HEK293 (cell line): ENCODE measurements at regions not wholly inside any gene's neighbourhood (a gene's known extent, or its start where the extent isn't known, plus 50 kb on each side); places are given as distances from the start of the nearest gene placed in this dataset.

ENCODE experiments used
- CTCF ChIA-PET: fragments of 350-600 bp; formaldehyde crosslinking; extraction: SDS; loops from one replicate; lab custom pipeline; 2021; ENCODE audit warnings: antibody characterized with exemption; lab: Yijun Ruan, JAX
- POLR2A ChIA-PET: fragments of 300-600 bp; formaldehyde crosslinking; extraction: SDS; loops from one replicate; lab custom pipeline; 2020; ENCODE audit warnings: antibody characterized with exemption, inconsistent platforms; lab: Yijun Ruan, JAX
- H3K27ac ChIP-seq: fragments of 200-500 bp; sonication (Bioruptor generic); 2 replicates; pipeline ENCODE4 v1.5.1; 2014; ENCODE audit warnings: low read depth, low read length, control low read depth, inconsistent platforms; ENCODE audit errors: extremely low read depth
- H3K36me3 ChIP-seq, 2 experiments: fragments of 200-500 bp in 1 of 2; sonication (Bioruptor generic) in 1 of 2; 1 replicate in 1 of 2; 2 replicates in 1 of 2; pipeline ENCODE4 v1.5.1; 2014 to 2017; ENCODE audit warnings: inconsistent platforms in 2 of 2, low read length in 2 of 2; ENCODE audit not compliant: control insufficient read depth in 2 of 2, insufficient read depth in 1 of 2
- H3K4me1 ChIP-seq: fragments of 200-500 bp; sonication (Bioruptor generic); 2 replicates; pipeline ENCODE4 v1.5.1; 2014; ENCODE audit warnings: mild to moderate bottlenecking, low read length, inconsistent platforms; ENCODE audit not compliant: control insufficient read depth, insufficient read depth
- H3K4me3 ChIP-seq: 2 replicates; pipeline ENCODE4 v1.5.1; 2011; ENCODE audit warnings: low read depth, mild to moderate bottlenecking, control low read depth, low read length, moderate library complexity
- H3K9me3 ChIP-seq: fragments of 200-500 bp; sonication (Bioruptor generic); 2 replicates; pipeline ENCODE4 v1.5.1; 2014; ENCODE audit warnings: low read depth, low read length, inconsistent platforms; ENCODE audit not compliant: control insufficient read depth, insufficient read depth
- EGR2 ChIP-seq: fragments of 450-650 bp; formaldehyde crosslinking; IDR thresholded peaks from 2 replicates; pipeline ENCODE4 v1.5.1; 2016; ENCODE audit warnings: low read depth, missing biosample characterization, missing genetic modification characterization
- HOXC10 ChIP-seq: sonication (generic); formaldehyde crosslinking; IDR thresholded peaks from 2 replicates; pipeline ENCODE4 v1.8.1; 2023; ENCODE audit warnings: mild to moderate bottlenecking, missing genetic modification reagents
- KLF8 ChIP-seq: fragments of 450-650 bp; formaldehyde crosslinking; IDR thresholded peaks from 2 replicates; pipeline ENCODE4 v1.5.1; 2016; ENCODE audit warnings: missing biosample characterization, missing genetic modification characterization
- KLF9 ChIP-seq: fragments of 450-650 bp; formaldehyde crosslinking; IDR thresholded peaks from 2 replicates; pipeline ENCODE4 v1.5.1; 2016; ENCODE audit warnings: missing biosample characterization, missing genetic modification characterization, low read depth
- OVOL3 ChIP-seq: fragments of 450-650 bp; formaldehyde crosslinking; IDR thresholded peaks from 2 replicates; pipeline ENCODE4 v1.5.1; 2016; ENCODE audit warnings: missing biosample characterization, missing genetic modification characterization
- ZBTB48 ChIP-seq: fragments of 450-650 bp; formaldehyde crosslinking; IDR thresholded peaks from 2 replicates; pipeline ENCODE4 v1.5.1; 2016; ENCODE audit warnings: missing biosample characterization, missing genetic modification characterization
- ZBTB6 ChIP-seq: fragments of 450-650 bp; formaldehyde crosslinking; IDR thresholded peaks from 2 replicates; pipeline ENCODE4 v1.5.1; 2017; ENCODE audit warnings: missing biosample characterization, missing genetic modification characterization
- ZFHX2 ChIP-seq: fragments of 450-650 bp; formaldehyde crosslinking; conservative IDR thresholded peaks from 2 replicates; pipeline ENCODE4 v1.5.1; 2016; ENCODE audit warnings: missing biosample characterization, missing genetic modification characterization
- ZFP37 ChIP-seq: fragments of 450-650 bp; formaldehyde crosslinking; IDR thresholded peaks from 2 replicates; pipeline ENCODE4 v1.5.1; 2016; ENCODE audit warnings: missing biosample characterization, missing genetic modification characterization
- ZNF214 ChIP-seq: fragments of 450-650 bp; formaldehyde crosslinking; IDR thresholded peaks from 2 replicates; pipeline ENCODE4 v1.5.1; 2017; ENCODE audit warnings: missing biosample characterization, mild to moderate bottlenecking, missing genetic modification characterization, borderline replicate concordance
- ZNF501 ChIP-seq: fragments of 450-650 bp; formaldehyde crosslinking; IDR thresholded peaks from 2 replicates; pipeline ENCODE4 v1.5.1; 2016; ENCODE audit warnings: missing biosample characterization, missing genetic modification characterization
- ZNF513 ChIP-seq: fragments of 450-650 bp; IDR thresholded peaks from 2 replicates; pipeline ENCODE4 v1.5.1; 2018; ENCODE audit warnings: missing biosample characterization, missing genetic modification characterization
- ZNF544 ChIP-seq: fragments of 450-650 bp; formaldehyde crosslinking; IDR thresholded peaks from 2 replicates; pipeline ENCODE4 v1.5.0; 2017; ENCODE audit warnings: missing biosample characterization, missing genetic modification characterization
- ZNF585B ChIP-seq: fragments of 450-650 bp; formaldehyde crosslinking; IDR thresholded peaks from 2 replicates; pipeline ENCODE4 v1.5.1; 2016; ENCODE audit warnings: missing biosample characterization, missing genetic modification characterization
- ZNF791 ChIP-seq: fragments of 450-650 bp; formaldehyde crosslinking; IDR thresholded peaks from 2 replicates; pipeline ENCODE4 v1.5.1; 2016; ENCODE audit warnings: missing biosample characterization, missing genetic modification characterization
- TF ChIP-seq, protein P1 (sequence below): fragments of 450-650 bp; formaldehyde crosslinking; IDR thresholded peaks from 2 replicates; pipeline ENCODE4 v1.5.1; 2017; ENCODE audit warnings: missing biosample characterization, missing genetic modification characterization
- TF ChIP-seq, protein P2 (sequence below): fragments of 450-650 bp; formaldehyde crosslinking; conservative IDR thresholded peaks from 2 replicates; pipeline ENCODE4 v1.5.1; 2016; ENCODE audit warnings: low read depth, missing biosample characterization, missing genetic modification characterization

GRCh38 chr1:43034195-43034658 lies 75.6 kb upstream of the SLC2A1 start:
- H3K27ac ChIP-seq = no peak overlapping the region
- no peak for TF ChIP-seq ZNF791 (tag by site-specific recombination)
- TF ChIP-seq ZNF513 (tag by site-specific recombination) = no peak
- no peak for TF ChIP-seq ZBTB48 (tag by site-specific recombination)
- no peak for TF ChIP-seq HOXC10 (CRISPR knock-in tag)
- TF ChIP-seq OVOL3 (tag by site-specific recombination) = no peak
- no peak for TF ChIP-seq ZBTB6
- TF ChIP-seq, all 188 proteins: peak for 0
- POLR2A ChIA-PET = no interaction called here
- CTCF ChIA-PET = interaction anchor here (1.0 kb wide), 1 partner anchor 111 kb away, joined by 5 read pairs; no protein-coding TSS in a partner anchor
- Histone ChIP-seq H3K36me3 (no peaks in the 10 kb centered on the region), H3K9me3 (no peaks in the 10 kb centered on the region), H3K4me1 (no peaks in the 10 kb centered on the region), H3K4me3 (no peak overlapping the region)

DNA sequence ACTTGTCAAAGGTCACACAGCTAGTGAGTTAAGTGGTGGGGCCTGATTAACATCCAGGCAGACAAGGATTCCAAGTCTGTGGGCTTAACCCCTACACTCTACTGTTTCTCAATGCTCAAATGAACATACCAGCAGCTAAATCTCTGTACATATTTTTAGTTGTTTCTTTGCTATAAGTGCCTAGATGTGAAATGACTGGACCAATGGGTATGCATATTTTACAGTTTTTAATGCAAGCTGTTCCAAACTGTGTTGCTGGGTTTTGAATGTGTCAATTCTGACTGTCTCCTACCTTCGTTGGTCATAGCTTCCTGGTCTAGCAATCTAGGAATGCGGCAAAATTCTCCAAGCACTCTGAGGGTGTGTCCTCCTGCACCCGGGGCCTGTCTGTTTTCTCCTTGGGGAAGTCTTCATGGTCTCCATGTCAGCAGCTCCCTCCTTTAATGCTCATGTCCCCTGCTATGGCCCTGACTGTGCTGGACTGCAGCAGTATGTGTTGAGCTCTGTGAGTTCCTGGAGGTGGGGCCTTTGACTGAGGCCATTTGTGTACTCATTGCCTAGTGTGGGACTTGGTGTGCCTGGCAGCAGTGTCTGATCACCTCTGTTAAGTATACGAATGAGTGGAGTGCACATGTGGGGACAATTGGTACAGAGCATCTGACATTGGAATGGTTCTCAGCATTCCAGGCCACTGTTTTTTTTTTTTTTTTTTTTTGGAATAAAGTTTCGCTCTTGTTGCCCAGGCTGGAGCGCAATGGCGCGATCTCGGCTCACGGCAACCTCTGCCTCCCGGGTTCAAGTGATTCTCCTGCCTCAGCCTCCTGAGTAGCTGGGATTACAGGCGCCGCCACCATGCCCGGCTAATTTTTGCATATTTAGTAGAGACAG lies 72.9 kb upstream of the SLC2A1 start:
- Histone ChIP-seq H3K9me3 (no peaks in the 10 kb centered on the region), H3K27ac (no peak overlapping the region), H3K4me1 (no peaks in the 10 kb centered on the region), H3K4me3 (no peak overlapping the region), H3K36me3 (no peaks in the 10 kb centered on the region)
- CTCF ChIA-PET = no interaction called here
- POLR2A ChIA-PET = no interaction called here
- TF ChIP-seq KLF9 (tag by site-specific recombination) (no peak), ZFP37 (tag by site-specific recombination) (no peak), ZNF585B (tag by site-specific recombination) (0 out of 2 replicates have a peak, but pooled peaks have one; percentile 18)
- TF ChIP-seq, protein P1, sequence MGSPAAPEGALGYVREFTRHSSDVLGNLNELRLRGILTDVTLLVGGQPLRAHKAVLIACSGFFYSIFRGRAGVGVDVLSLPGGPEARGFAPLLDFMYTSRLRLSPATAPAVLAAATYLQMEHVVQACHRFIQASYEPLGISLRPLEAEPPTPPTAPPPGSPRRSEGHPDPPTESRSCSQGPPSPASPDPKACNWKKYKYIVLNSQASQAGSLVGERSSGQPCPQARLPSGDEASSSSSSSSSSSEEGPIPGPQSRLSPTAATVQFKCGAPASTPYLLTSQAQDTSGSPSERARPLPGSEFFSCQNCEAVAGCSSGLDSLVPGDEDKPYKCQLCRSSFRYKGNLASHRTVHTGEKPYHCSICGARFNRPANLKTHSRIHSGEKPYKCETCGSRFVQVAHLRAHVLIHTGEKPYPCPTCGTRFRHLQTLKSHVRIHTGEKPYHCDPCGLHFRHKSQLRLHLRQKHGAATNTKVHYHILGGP (tag by site-specific recombination) = no peak

DNA sequence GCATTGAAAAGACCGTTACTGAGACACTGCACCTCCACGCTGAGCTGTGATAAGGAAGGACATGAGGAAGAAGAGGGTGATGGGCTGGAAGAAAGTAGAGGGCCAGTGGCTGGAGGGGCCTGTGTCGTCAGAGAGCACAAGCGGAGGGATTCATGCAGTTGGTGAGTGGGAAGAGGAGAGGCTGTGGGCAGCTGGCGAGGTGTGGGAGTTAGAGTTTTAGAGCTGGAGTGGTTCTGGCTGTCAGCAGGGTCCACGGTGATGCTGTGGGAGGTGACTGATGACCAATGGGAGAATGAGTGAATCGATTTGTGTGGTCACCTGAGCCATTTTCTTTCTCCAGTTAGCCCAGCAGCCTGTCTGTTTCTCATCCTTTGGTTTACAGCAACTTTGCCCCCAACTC lies 66.2 kb upstream of the SLC2A1 start:
- TF ChIP-seq ZFHX2 (peak; percentile 99), ZNF214 (tag by site-specific recombination) (no peak), ZNF501 (no peak), KLF8 (tag by site-specific recombination) (no peak), ZNF544 (tag by site-specific recombination) (no peak), EGR2 (tag by site-specific recombination) (peak; percentile 99)
- TF ChIP-seq, protein P2, sequence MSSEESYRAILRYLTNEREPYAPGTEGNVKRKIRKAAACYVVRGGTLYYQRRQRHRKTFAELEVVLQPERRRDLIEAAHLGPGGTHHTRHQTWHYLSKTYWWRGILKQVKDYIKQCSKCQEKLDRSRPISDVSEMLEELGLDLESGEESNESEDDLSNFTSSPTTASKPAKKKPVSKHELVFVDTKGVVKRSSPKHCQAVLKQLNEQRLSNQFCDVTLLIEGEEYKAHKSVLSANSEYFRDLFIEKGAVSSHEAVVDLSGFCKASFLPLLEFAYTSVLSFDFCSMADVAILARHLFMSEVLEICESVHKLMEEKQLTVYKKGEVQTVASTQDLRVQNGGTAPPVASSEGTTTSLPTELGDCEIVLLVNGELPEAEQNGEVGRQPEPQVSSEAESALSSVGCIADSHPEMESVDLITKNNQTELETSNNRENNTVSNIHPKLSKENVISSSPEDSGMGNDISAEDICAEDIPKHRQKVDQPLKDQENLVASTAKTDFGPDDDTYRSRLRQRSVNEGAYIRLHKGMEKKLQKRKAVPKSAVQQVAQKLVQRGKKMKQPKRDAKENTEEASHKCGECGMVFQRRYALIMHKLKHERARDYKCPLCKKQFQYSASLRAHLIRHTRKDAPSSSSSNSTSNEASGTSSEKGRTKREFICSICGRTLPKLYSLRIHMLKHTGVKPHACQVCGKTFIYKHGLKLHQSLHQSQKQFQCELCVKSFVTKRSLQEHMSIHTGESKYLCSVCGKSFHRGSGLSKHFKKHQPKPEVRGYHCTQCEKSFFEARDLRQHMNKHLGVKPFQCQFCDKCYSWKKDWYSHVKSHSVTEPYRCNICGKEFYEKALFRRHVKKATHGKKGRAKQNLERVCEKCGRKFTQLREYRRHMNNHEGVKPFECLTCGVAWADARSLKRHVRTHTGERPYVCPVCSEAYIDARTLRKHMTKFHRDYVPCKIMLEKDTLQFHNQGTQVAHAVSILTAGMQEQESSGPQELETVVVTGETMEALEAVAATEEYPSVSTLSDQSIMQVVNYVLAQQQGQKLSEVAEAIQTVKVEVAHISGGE (tag by site-specific recombination) = no peak
- Histone ChIP-seq H3K4me1 (no peaks in the 10 kb centered on the region), H3K4me3 (no peak overlapping the region), H3K9me3 (no peaks in the 10 kb centered on the region), H3K27ac (no peak overlapping the region), H3K36me3 (no peaks in the 10 kb centered on the region)
- ChIA-PET CTCF (no interaction called here), POLR2A (no interaction called here)
